Progenitor cell of endocrine pancreas (in vitro differentiated cells): ENCODE measurements at regions not wholly inside any gene's neighbourhood (a gene's known extent, or its start where the extent isn't known, plus 50 kb on each side); places are given as distances from the start of the nearest gene placed in this dataset.
A peak's percentile ranks its signal among the peaks of the same experiment; 100 is the strongest.

Experiments
- DNase-seq: peaks from one replicate; pipeline ENCODE4 v3.0.0; 2021; ENCODE audit warnings: low spot score; ENCODE audit not compliant: unreplicated experiment
- H3K27ac Mint-ChIP-seq: 2 replicates; pipeline ENCODE4 v1.8.0; 2021; ENCODE audit warnings: mild to moderate bottlenecking, moderate library complexity, mixed read lengths
- H3K27me3 Mint-ChIP-seq: 2 replicates; pipeline ENCODE4 v1.8.0; 2021; ENCODE audit warnings: mixed read lengths
- H3K36me3 Mint-ChIP-seq: 2 replicates; pipeline ENCODE4 v1.8.0; 2022; ENCODE audit warnings: mixed read lengths; ENCODE audit not compliant: insufficient read depth
- H3K4me1 Mint-ChIP-seq: 2 replicates; pipeline ENCODE4 v1.8.0; 2021; ENCODE audit warnings: low read depth, mixed read lengths
- H3K4me3 Mint-ChIP-seq: 2 replicates; pipeline ENCODE4 v1.8.0; 2021; ENCODE audit warnings: low read depth, mild to moderate bottlenecking, moderate library complexity, mixed read lengths
- H3K9me3 Mint-ChIP-seq: 2 replicates; pipeline ENCODE4 v1.8.0; 2021; ENCODE audit warnings: low read depth, mixed read lengths
- TF ChIP-seq, protein P1 (sequence below): fragments of 200-600 bp; sonication (generic); IDR thresholded peaks from one replicate; pipeline ENCODE4 v1.5.0; 2021; ENCODE audit warnings: antibody characterized with exemption, mild to moderate bottlenecking; ENCODE audit not compliant: unreplicated experiment

DNA sequence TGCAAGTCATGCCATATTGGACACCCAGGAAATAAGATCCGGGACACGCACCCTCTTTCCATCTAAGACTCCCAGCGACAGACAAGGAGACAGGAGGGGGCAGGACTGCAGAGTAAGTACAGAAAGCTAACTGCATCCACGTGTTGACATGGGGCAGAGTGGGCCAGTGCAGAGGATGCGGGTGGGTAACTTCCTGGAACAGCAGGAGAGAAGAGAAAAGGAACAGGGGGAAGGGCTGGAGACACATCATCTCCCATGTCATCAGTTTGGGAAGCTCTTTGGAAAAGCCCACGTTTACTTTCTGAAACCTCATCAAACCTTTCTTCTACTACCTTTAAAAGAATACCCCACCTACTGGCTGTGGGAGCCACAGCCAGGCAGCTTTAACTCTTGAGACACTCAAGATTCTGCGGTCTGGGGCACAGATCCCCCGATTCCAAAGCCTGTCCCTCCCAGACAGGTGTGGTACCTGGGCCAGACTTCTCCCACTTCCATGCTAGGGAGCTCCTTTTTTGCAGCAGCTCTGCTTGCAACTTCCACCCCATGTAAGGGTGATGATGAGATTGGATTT lies 273.5 kb upstream of the RPL38 start:
- H3K36me3 Mint-ChIP-seq = no peaks in the 10 kb centered on the region
- peaks cover 36% of the 10 kb centered on the region for H3K27me3 Mint-ChIP-seq
- H3K9me3 Mint-ChIP-seq = peaks cover 4% of the 10 kb centered on the region
- no peak overlapping the region for H3K4me3 Mint-ChIP-seq
- H3K27ac Mint-ChIP-seq = no peak overlapping the region
- DNase-seq = no peak
- no peaks in the 10 kb centered on the region for H3K4me1 Mint-ChIP-seq
- TF ChIP-seq, protein P1, sequence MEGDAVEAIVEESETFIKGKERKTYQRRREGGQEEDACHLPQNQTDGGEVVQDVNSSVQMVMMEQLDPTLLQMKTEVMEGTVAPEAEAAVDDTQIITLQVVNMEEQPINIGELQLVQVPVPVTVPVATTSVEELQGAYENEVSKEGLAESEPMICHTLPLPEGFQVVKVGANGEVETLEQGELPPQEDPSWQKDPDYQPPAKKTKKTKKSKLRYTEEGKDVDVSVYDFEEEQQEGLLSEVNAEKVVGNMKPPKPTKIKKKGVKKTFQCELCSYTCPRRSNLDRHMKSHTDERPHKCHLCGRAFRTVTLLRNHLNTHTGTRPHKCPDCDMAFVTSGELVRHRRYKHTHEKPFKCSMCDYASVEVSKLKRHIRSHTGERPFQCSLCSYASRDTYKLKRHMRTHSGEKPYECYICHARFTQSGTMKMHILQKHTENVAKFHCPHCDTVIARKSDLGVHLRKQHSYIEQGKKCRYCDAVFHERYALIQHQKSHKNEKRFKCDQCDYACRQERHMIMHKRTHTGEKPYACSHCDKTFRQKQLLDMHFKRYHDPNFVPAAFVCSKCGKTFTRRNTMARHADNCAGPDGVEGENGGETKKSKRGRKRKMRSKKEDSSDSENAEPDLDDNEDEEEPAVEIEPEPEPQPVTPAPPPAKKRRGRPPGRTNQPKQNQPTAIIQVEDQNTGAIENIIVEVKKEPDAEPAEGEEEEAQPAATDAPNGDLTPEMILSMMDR = peak; percentile 8

DNA sequence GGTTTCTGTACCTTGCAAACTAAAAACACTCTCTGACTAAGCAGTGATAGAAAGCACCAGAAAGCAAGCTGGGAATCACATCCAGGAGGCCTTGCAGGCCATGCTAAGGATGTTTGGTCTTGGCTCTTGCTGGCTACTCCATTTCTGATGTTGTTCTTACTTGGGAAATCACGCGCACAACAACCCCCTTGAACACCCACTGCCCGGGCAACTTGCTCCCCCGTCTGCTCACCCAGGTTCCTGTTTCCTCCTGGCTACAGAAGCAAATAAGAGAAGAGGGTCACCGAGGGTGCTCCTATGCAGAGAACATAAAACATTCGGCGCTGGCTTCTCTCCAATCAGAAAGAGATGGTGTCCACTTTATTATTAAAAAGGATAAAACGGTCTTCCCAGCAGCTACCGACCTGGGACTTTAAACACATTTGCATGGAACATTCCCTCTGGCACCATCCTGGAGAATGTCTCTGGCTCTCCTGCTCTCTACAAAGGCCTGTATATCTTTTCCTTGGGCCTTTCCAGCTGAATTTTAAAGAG lies 271.2 kb upstream of the RPL38 start:
- Mint-ChIP-seq H3K36me3 (no peaks in the 10 kb centered on the region), H3K9me3 (peaks cover 4% of the 10 kb centered on the region), H3K27ac (no peak overlapping the region), H3K4me1 (peaks cover 8% of the 10 kb centered on the region), H3K4me3 (no peak overlapping the region), H3K27me3 (peaks cover 36% of the 10 kb centered on the region)
- TF ChIP-seq, protein P1 = no peak
- DNase-seq = peak; percentile 0

DNA sequence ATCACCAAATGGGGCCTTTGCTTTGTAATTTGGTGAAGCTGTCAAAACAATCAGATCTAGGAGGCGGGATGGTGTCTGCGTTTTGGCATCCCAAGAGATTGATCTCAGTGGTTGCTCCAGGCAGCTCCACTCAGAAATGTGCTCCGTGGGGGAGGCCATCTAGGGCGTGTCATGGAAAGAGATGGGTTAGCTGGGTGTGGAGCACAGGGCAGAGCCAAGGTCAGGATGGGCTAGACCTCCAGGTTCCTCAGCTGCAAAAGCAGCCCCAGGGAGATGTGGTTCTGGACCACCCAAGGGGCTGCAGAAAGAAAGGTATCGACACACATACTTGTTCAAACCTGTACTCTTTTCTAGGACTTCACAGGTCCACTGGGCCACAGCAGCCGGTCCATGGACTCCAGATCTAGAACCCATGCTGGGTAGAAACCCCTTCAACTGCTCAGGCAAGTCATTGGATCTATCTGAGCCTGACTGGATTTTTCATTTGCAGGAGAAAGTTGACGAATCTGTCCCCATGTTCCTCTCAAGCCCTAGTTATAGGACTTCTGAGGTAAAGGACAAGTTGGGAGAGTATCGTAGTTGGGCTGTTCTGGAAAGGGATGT lies 270.2 kb upstream of the RPL38 start:
- no peaks in the 10 kb centered on the region for H3K36me3 Mint-ChIP-seq
- peaks cover 9% of the 10 kb centered on the region for H3K4me1 Mint-ChIP-seq
- no peak overlapping the region for H3K27ac Mint-ChIP-seq
- peak; percentile 2 for DNase-seq
- no peak overlapping the region for H3K4me3 Mint-ChIP-seq
- peaks cover under 1% of the 10 kb centered on the region for H3K9me3 Mint-ChIP-seq
- H3K27me3 Mint-ChIP-seq = peaks cover 37% of the 10 kb centered on the region
- TF ChIP-seq, protein P1 = no peak

DNA sequence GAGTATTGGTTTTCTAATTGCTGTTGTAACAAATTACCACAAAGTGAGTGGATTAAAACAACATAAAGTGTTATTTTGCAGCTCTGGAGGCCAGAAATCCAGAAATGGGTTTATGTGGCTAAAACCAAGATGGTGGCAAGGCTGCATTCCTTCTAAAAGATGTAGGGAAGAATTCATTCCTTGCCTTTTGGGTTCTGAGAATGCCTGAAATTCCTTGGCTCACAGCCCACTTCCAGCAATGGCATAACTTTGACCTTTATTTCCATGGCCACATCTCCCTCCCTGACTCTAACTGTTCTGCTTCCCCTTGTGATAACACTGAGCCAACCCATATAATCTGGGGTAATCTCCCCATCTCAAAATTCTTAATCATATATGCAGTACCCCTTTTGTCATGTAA lies 269.6 kb upstream of the RPL38 start:
- Mint-ChIP-seq H3K27ac (no peak overlapping the region), H3K9me3 (no peaks in the 10 kb centered on the region), H3K36me3 (no peaks in the 10 kb centered on the region), H3K4me1 (peaks cover 15% of the 10 kb centered on the region), H3K27me3 (peaks cover 35% of the 10 kb centered on the region), H3K4me3 (no peak overlapping the region)
- TF ChIP-seq, protein P1 = no peak
- no peak for DNase-seq

DNA sequence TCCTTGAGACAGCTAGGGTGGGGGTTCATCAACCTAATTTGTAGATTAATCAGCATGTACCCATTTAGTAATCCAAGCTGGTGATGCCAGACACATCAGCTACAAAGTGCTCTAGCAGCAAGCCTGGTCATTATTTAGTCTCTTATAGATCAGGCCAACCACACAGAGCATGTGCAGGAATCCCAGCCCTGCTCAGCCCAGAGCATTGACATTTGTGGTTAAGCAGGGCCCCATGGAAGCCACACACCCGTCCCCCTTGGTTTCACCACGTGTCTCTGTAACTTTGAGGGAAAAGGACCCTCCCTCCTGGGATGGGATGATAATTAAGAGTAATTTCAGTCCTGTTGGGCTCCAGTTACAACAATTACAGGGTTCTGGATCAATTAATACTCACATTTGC lies 268.8 kb upstream of the RPL38 start:
- no peaks in the 10 kb centered on the region for H3K36me3 Mint-ChIP-seq
- TF ChIP-seq, protein P1 = no peak
- no peak overlapping the region for H3K27ac Mint-ChIP-seq
- no peak overlapping the region for H3K4me3 Mint-ChIP-seq
- H3K4me1 Mint-ChIP-seq = peaks cover 18% of the 10 kb centered on the region
- DNase-seq = peak; percentile 0
- peaks cover 38% of the 10 kb centered on the region for H3K27me3 Mint-ChIP-seq
- H3K9me3 Mint-ChIP-seq = no peaks in the 10 kb centered on the region
